ENCODE measurements at regions not wholly inside any gene's neighbourhood (a gene's known extent, or its start where the extent isn't known, plus 50 kb on each side); places are given as distances from the start of the nearest gene placed in this dataset.

- peaks cover 11 to 44% (median 22%) of the 10 kb centered on the region in 11 donors for H3K9me3 Mint-ChIP-seq
- Histone ChIP-seq H3K27ac (ENCODE audit: low read depth, low read length) (no peak overlapping the region), H3K27me3 (ENCODE audit: control insufficient read depth in 2 of 2, insufficient read depth in 2 of 2, low read length in 2 of 2) (no peaks in the 10 kb centered on the region), H3K9me3 (ENCODE audit: control insufficient read depth in 2 of 3, low read length in 3 of 3) (peaks cover 0 to 23% (median 5%) of the 10 kb centered on the region in 3 experiments), H3K36me3 (ENCODE audit: control insufficient read depth in 2 of 3, insufficient read depth in 3 of 3, low read length in 3 of 3) (peaks cover 0 to 6% (median 0%) of the 10 kb centered on the region in 3 experiments), H3K4me3 (ENCODE audit: low read length) (no peak overlapping the region), H3K4me1 (ENCODE audit: control insufficient read depth in 2 of 2, insufficient read depth in 2 of 2, low read length in 2 of 2) (peaks cover 6 to 10% of the 10 kb centered on the region in 2 donors)
- intact Hi-C loops (cut with micrococcal nuclease) = no loop called here
- no peak overlapping the region for H3K4me3 Mint-ChIP-seq
- H3K36me3 Mint-ChIP-seq = peaks cover 14 to 45% (median 41%) of the 10 kb centered on the region in 5 donors
- DNase-seq (no peak), ATAC-seq (no peak)
- POLR2A ChIA-PET = no interaction called here
- H3K27me3 Mint-ChIP-seq = no peaks in the 10 kb centered on the region
- peaks cover 3 to 15% (median 14%) of the 10 kb centered on the region in 7 donors for H3K4me1 Mint-ChIP-seq
- no peak overlapping the region for H3K27ac Mint-ChIP-seq
- CTCF ChIA-PET = no interaction called here
Measured at GRCh38 chr10:123236126-123236525, 81.9 kb downstream of the BUB3 start.

GRCh38 chr10:123240250-123240649 is 86.0 kb downstream of the BUB3 start:
- POLR2A ChIA-PET = interaction anchor here (0.8 to 4.0 kb wide), 3 partner anchors 86 to 232 kb away, joined by 3 to 31 read pairs (median 13); partner anchors contain the start of genes BUB3 and IKZF5
- CTCF ChIA-PET = interaction anchor here (1.5 kb wide), 1 partner anchor 12 kb away, joined by 3 read pairs; no protein-coding TSS in a partner anchor

GRCh38 chr10:123240776-123241175 is 86.6 kb downstream of the BUB3 start:
- Mint-ChIP-seq H3K27ac (peak overlapping the region; percentile 92 to 100 (median 98)), H3K27me3 (no peaks in the 10 kb centered on the region), H3K4me1 (peaks cover 10 to 43% (median 42%) of the 10 kb centered on the region in 7 donors), H3K36me3 (peaks cover 0 to 15% (median 5%) of the 10 kb centered on the region in 5 donors), H3K4me3 (peak overlapping the region in 4 of 10 donors; percentile 57 to 87 (median 74)), H3K9me3 (peaks cover 0 to 13% (median 4%) of the 10 kb centered on the region in 11 donors)
- peak overlapping the region; percentile 85 for H3K27ac ChIP-seq (ENCODE audit: low read depth, low read length)
- ChIA-PET POLR2A (interaction anchor here (0.8 to 4.0 kb wide), 5 partner anchors 14 to 232 kb away, joined by 3 to 31 read pairs (median 10); partner anchors contain the start of genes BUB3 and IKZF5), CTCF (interaction anchor here (0.8 to 1.8 kb wide), 3 partner anchors 13 to 101 kb away, joined by 3 to 9 read pairs (median 3); partner anchors contain the start of gene BUB3)
- H3K9me3 ChIP-seq (ENCODE audit: control insufficient read depth in 2 of 3, low read length in 3 of 3) = peaks cover 0 to 5% (median 0%) of the 10 kb centered on the region in 3 experiments
- ATAC-seq (no peak), DNase-seq (no peak)
- peaks cover 24 to 25% of the 10 kb centered on the region in 2 donors for H3K4me1 ChIP-seq (ENCODE audit: control insufficient read depth in 2 of 2, insufficient read depth in 2 of 2, low read length in 2 of 2)
- H3K4me3 ChIP-seq (ENCODE audit: low read length) = no peak overlapping the region
- no peaks in the 10 kb centered on the region for H3K36me3 ChIP-seq (ENCODE audit: control insufficient read depth in 2 of 3, insufficient read depth in 3 of 3, low read length in 3 of 3)
- no peaks in the 10 kb centered on the region for H3K27me3 ChIP-seq (ENCODE audit: control insufficient read depth in 2 of 2, insufficient read depth in 2 of 2, low read length in 2 of 2)
- intact Hi-C loops (cut with micrococcal nuclease) = loop anchor here (1.0 to 5.0 kb wide), 5 partner anchors 80 to 361 kb away; partner anchors contain the start of genes BUB3 (in 2 of the 2), IKZF5 (in 2 of the 2) and FAM24B (in 1 of the 2)

More at GRCh38 chr10:123240250-123240649, 86.0 kb downstream of the BUB3 start:
- DNase-seq (no peak), ATAC-seq (no peak)
- peaks cover 10 to 43% (median 42%) of the 10 kb centered on the region in 7 donors for H3K4me1 Mint-ChIP-seq
- Histone ChIP-seq H3K9me3 (ENCODE audit: control insufficient read depth in 2 of 3, low read length in 3 of 3) (peaks cover 0 to 10% (median 0%) of the 10 kb centered on the region in 3 experiments), H3K4me1 (ENCODE audit: control insufficient read depth in 2 of 2, insufficient read depth in 2 of 2, low read length in 2 of 2) (peaks cover 24 to 25% of the 10 kb centered on the region in 2 donors), H3K27ac (ENCODE audit: low read depth, low read length) (peak overlapping the region; percentile 85), H3K36me3 (ENCODE audit: control insufficient read depth in 2 of 3, insufficient read depth in 3 of 3, low read length in 3 of 3) (no peaks in the 10 kb centered on the region), H3K27me3 (ENCODE audit: control insufficient read depth in 2 of 2, insufficient read depth in 2 of 2, low read length in 2 of 2) (no peaks in the 10 kb centered on the region), H3K4me3 (ENCODE audit: low read length) (no peak overlapping the region)
- peaks cover 5 to 19% (median 10%) of the 10 kb centered on the region in 5 donors for H3K36me3 Mint-ChIP-seq
- intact Hi-C loops (cut with micrococcal nuclease) = loop anchor here in 1 of 2 donors (5.0 kb wide), 1 partner anchor 88 kb away; the partner anchor contains the start of gene BUB3
- H3K27ac Mint-ChIP-seq = peak overlapping the region in 8 of 9 donors; percentile 92 to 100 (median 98)
- peak overlapping the region in 1 of 10 donors; percentile 21 for H3K4me3 Mint-ChIP-seq
- H3K27me3 Mint-ChIP-seq = no peaks in the 10 kb centered on the region
- peaks cover 0 to 16% (median 9%) of the 10 kb centered on the region in 11 donors for H3K9me3 Mint-ChIP-seq

GRCh38 chr10:123241391-123242141 is 87.4 kb downstream of the BUB3 start:
- Histone ChIP-seq H3K9me3 (ENCODE audit: control insufficient read depth in 2 of 3, low read length in 3 of 3) (no peaks in the 10 kb centered on the region), H3K27ac (ENCODE audit: low read depth, low read length) (peak overlapping the region; percentile 85), H3K27me3 (ENCODE audit: control insufficient read depth in 2 of 2, insufficient read depth in 2 of 2, low read length in 2 of 2) (no peaks in the 10 kb centered on the region), H3K4me1 (ENCODE audit: control insufficient read depth in 2 of 2, insufficient read depth in 2 of 2, low read length in 2 of 2) (peaks cover 24 to 25% of the 10 kb centered on the region in 2 donors), H3K4me3 (ENCODE audit: low read length) (peak overlapping the region; percentile 29), H3K36me3 (ENCODE audit: control insufficient read depth in 2 of 3, insufficient read depth in 3 of 3, low read length in 3 of 3) (no peaks in the 10 kb centered on the region)
- intact Hi-C loops (cut with micrococcal nuclease) = loop anchor here (1.0 to 5.0 kb wide), 5 partner anchors 81 to 362 kb away; partner anchors contain the start of genes BUB3 (in 2 of the 2), IKZF5 (in 2 of the 2) and FAM24B (in 1 of the 2)
- Mint-ChIP-seq H3K36me3 (peaks cover 0 to 13% (median 5%) of the 10 kb centered on the region in 5 donors), H3K4me1 (peaks cover 10 to 43% (median 42%) of the 10 kb centered on the region in 7 donors), H3K27me3 (no peaks in the 10 kb centered on the region), H3K4me3 (peak overlapping the region; percentile 46 to 87 (median 74)), H3K27ac (peak overlapping the region; percentile 92 to 100 (median 98)), H3K9me3 (peaks cover 0 to 13% (median 2%) of the 10 kb centered on the region in 11 donors)
- POLR2A ChIA-PET = interaction anchor here (0.6 to 4.0 kb wide), 11 partner anchors 14 to 1179 kb away, joined by 3 to 31 read pairs (median 4); partner anchors contain the start of gene BUB3
- ATAC-seq = peak; percentile 95
- DNase-seq = peak; percentile 18 to 92 (median 87)
- CTCF ChIA-PET = interaction anchor here (0.8 to 1.8 kb wide), 3 partner anchors 11 to 102 kb away, joined by 3 to 9 read pairs (median 4); partner anchors contain the start of gene BUB3

- Mint-ChIP-seq H3K27me3 (no peaks in the 10 kb centered on the region), H3K4me1 (peaks cover 10 to 55% (median 46%) of the 10 kb centered on the region in 7 donors), H3K9me3 (peaks cover 0 to 2% (median 0%) of the 10 kb centered on the region in 11 donors), H3K36me3 (peaks cover 0 to 5% (median 0%) of the 10 kb centered on the region in 5 donors), H3K27ac (peak overlapping the region in 5 of 9 donors; percentile 68 to 99 (median 97)), H3K4me3 (no peak overlapping the region)
- no peak for DNase-seq
- CTCF ChIA-PET = no interaction called here
- intact Hi-C loops (cut with micrococcal nuclease) = loop anchor here in 1 of 2 donors (5.0 kb wide), 1 partner anchor 92 kb away; the partner anchor contains the start of gene BUB3
- POLR2A ChIA-PET = no interaction called here
- Histone ChIP-seq H3K27me3 (ENCODE audit: control insufficient read depth in 2 of 2, insufficient read depth in 2 of 2, low read length in 2 of 2) (no peaks in the 10 kb centered on the region), H3K4me3 (ENCODE audit: low read length) (no peak overlapping the region), H3K36me3 (ENCODE audit: control insufficient read depth in 2 of 3, insufficient read depth in 3 of 3, low read length in 3 of 3) (no peaks in the 10 kb centered on the region), H3K4me1 (ENCODE audit: control insufficient read depth in 2 of 2, insufficient read depth in 2 of 2, low read length in 2 of 2) (peaks cover 24 to 25% of the 10 kb centered on the region in 2 donors), H3K27ac (ENCODE audit: low read depth, low read length) (no peak overlapping the region), H3K9me3 (ENCODE audit: control insufficient read depth in 2 of 3, low read length in 3 of 3) (no peaks in the 10 kb centered on the region)
- no peak for ATAC-seq
Measured at GRCh38 chr10:123244747-123245146, 90.5 kb downstream of the BUB3 start.

- peaks cover 24% of the 10 kb centered on the region in 2 donors for H3K4me1 ChIP-seq (ENCODE audit: control insufficient read depth in 2 of 2, insufficient read depth in 2 of 2, low read length in 2 of 2)
- Mint-ChIP-seq H3K27ac (peak overlapping the region in 1 of 9 donors; percentile 99), H3K4me3 (no peak overlapping the region), H3K9me3 (peaks cover 0 to 2% (median 0%) of the 10 kb centered on the region in 11 donors), H3K27me3 (no peaks in the 10 kb centered on the region), H3K4me1 (peaks cover 10 to 50% (median 40%) of the 10 kb centered on the region in 7 donors), H3K36me3 (peaks cover 0 to 5% (median 0%) of the 10 kb centered on the region in 5 donors)
- CTCF ChIA-PET = no interaction called here
- H3K27ac ChIP-seq (ENCODE audit: low read depth, low read length) = no peak overlapping the region
- H3K27me3 ChIP-seq (ENCODE audit: control insufficient read depth in 2 of 2, insufficient read depth in 2 of 2, low read length in 2 of 2) = no peaks in the 10 kb centered on the region
- H3K36me3 ChIP-seq (ENCODE audit: control insufficient read depth in 2 of 3, insufficient read depth in 3 of 3, low read length in 3 of 3) = no peaks in the 10 kb centered on the region
- H3K9me3 ChIP-seq (ENCODE audit: control insufficient read depth in 2 of 3, low read length in 3 of 3) = no peaks in the 10 kb centered on the region
- no peak overlapping the region for H3K4me3 ChIP-seq (ENCODE audit: low read length)
- POLR2A ChIA-PET = no interaction called here
- no peak for ATAC-seq
- DNase-seq = no peak
- intact Hi-C loops (cut with micrococcal nuclease) = no loop called here
Measured at GRCh38 chr10:123245264-123245663, 91.1 kb downstream of the BUB3 start.

Data from naive thymus-derived CD4-positive, alpha-beta T cell (primary cell).